ENCODE measurements at regions not wholly inside any gene's neighbourhood (a gene's known extent, or its start where the extent isn't known, plus 50 kb on each side); places are given as distances from the start of the nearest gene placed in this dataset.
"Not testable (repeated sequence)": the region's sequence is repeated elsewhere in the genome, so short reads cannot be mapped to it uniquely, and the experiment has no call there.

DNA sequence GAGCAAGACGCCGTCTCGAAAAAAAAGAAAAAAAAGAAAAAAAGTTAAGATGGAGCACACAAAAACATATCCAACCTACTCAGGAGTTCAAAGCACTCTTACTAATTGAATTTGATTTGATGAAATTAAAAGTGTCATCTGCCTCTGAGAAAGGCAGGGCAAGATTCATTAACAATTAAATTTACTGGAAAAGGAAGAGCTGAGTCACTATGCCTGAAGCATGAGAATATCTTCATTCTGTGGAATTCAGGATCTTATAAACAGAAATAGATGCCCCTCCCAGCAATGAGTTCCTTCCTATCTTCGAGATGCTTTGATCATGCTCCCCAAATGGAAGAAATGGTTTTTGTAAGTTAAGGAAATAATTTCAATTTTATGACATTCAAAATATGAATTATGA is 61.0 kb upstream of the ST3GAL6 start:
- no peak for DNase-seq

DNA sequence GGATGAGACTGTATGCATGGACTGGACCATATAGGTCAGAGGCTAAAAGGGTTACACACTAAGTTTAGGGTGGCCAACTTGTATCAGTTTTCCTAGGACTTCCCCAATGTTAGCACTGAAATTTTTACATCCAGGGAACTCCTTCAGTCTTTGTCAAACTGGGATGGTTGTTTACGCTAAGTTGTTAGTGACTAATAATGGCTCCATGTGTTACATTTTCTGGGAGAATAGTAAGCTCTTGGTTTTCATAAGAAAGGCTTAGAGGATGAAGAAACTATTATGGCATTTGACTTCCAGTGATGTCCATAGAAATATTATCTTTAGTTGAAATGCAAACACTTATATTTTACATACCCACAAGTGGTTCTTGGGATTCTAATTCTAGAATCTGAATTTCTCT is 57.9 kb upstream of the ST3GAL6 start:
- DNase-seq = no peak

DNA sequence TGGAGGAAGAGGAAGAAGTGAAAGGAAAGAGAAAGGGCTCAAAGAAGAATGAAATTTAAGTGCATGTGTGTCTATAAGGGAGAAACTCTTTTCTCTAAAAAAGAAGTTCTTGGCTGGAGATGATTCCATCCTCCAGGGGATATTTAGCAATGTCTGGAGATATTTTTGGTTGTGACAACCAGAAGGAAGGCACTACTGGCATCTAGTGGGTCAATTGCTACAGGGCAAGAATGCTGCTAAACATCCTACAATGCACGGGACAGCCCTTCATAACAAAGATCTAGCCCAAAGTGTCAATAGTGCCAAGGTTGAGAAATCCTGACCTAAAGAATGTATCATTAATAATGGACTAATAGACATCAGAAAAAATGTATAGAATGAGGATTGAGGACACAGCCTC is 57.4 kb upstream of the ST3GAL6 start:
- no peak for DNase-seq

DNA sequence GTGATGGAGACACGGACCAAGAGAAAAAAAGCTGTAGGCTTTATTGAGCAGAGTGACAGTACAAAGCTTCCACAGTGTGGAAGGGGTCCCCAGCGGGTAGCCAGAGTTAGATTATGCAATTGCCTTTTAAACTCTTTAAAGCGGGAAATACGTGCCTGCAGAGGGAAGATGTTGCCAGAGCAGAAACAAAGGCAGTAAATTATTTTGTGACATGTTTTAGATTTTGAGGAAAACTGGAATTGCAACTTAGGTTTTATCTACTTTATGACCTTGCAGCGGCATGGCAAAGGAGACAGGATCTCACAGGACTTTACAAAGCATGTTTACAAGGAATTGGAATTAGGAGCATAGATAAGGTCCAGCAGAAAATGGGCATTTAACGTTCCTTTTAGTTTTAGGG is 54.5 kb upstream of the ST3GAL6 start:
- DNase-seq = peak in 1 of 2 donors; percentile 17

DNA sequence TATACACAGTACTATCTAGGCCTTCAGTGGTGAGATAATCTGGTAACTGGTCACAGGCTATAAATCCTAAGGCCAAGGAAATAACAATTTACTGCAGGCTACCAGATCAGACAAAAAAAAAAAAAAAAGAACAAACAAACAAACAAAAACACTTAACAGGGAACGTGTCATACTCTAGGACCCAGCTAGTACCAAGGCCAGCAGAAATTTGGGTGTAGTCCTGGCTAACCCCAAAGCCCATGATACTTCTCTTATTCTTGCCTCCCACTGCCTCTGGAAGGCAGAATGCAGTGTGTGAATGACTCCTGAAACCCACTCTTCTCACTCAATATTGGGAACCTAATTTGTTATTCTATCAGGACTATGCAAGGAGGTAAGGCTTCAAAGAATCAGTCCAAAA is 53.7 kb upstream of the ST3GAL6 start:
- DNase-seq = no peak

DNA sequence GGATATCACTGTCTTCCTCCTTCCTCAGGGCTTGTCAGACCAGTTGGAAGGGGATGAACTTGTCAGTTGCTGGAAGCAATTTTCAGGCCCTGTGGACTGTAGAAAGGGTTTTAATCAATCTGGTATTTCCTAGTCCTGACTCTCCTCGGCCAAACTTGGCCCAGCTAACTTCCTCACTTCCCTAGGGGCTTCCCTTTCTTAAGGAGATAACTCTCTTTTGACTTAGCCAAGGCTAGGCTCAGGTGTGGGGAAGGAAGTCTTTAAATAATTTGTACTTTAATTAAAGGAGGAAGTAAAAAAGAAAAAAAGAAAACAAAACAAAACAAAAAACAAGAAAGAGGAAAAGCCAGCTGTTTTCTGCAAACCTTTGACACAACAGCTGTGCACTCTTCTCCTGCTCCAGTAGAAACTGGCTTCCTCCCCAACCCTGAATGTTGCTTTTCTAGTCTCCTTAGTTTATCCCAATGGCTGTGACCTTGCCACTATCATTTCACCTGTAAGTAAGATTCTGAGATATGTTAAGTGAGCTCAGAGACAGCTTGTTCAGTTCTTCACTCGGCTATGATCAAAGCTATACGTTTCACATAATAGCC is 53.0 kb upstream of the ST3GAL6 start:
- peak in 1 of 2 donors; percentile 22 for DNase-seq

DNA sequence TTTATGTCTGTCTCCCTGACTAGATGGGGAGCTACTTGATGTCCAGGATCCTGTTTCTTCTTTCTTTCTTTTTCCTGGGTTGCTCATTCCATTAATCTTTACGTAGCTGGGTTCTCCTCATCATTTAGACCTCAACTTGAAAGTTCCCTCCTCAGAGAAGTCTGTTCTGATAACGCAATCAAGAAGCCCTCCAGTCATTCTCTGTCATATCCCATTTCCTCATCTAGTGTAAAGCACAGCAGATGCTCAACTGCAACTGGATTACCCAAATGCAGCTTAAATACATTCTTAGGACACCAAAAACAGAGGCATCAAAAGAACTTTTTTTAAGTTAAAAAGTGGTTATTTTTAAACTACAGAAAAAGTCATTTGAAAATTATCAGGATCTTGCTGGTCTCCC is 51.7 kb upstream of the ST3GAL6 start:
- DNase-seq = no peak

DNA sequence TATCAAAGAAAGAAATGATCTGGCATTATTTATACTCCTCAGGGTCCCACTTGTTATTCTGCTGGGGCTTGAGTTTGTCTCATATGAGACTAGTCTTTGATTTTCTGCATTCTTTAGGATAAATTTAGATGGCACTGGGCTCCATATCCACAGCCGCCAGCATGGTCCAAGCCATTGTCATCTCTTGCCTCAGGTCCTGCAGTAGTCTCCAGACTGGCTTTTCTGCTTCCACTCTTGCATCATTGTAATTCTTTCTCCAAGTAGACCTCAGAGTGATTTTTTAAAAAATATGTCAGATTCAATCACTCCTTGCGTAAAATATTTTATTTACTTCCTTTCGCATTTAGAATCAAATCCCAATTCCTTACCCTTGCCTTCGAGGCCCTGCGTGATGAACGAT is 50.4 kb upstream of the ST3GAL6 start:
- DNase-seq = no peak

DNA sequence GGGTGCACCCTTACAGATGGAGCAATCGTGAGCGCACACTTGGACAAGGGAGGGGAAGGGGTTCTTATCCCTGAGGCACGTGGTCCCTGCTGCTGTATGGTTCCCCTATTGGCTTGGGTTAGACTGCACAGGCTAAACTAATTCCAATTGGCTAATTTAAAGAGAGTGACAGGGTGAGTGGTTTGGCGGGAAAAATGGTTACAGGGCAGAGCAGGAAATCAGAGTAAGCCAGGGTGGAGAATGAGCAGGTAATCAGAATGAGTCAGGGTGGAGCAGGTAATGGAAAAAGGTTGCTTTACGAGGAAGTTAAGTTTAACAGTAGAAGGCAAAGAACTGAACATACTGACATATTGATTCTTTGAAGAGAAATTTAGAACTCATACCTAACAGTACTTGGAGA is 49.8 kb upstream of the ST3GAL6 start:
- DNase-seq = not testable (repeated sequence)

Measured in right lung (tissue), 2 donors.